ENCODE measurements at regions not wholly inside any gene's neighbourhood (a gene's known extent, or its start where the extent isn't known, plus 50 kb on each side); places are given as distances from the start of the nearest gene placed in this dataset.

DNA sequence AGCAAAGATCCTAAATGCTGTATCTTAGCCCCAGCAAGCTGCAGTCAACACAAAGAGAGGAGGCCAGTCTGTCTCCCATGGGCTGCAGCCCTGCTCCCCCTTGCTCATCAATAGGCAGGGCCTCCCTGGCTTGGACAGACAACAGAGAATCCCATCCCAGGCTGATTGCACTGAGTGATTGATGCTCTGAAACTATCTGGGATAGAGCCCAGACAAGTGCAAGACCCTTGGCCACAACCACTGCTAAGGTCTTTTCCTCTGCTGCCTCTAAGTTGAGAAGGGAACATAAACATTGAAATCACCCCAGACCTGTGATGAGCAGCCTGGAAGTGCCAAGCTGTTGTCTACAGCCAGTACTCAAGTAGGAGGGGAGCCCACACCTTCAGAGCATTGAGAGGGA is 661.0 kb upstream of the CDH18 start:
- TF ChIP-seq, protein P1, sequence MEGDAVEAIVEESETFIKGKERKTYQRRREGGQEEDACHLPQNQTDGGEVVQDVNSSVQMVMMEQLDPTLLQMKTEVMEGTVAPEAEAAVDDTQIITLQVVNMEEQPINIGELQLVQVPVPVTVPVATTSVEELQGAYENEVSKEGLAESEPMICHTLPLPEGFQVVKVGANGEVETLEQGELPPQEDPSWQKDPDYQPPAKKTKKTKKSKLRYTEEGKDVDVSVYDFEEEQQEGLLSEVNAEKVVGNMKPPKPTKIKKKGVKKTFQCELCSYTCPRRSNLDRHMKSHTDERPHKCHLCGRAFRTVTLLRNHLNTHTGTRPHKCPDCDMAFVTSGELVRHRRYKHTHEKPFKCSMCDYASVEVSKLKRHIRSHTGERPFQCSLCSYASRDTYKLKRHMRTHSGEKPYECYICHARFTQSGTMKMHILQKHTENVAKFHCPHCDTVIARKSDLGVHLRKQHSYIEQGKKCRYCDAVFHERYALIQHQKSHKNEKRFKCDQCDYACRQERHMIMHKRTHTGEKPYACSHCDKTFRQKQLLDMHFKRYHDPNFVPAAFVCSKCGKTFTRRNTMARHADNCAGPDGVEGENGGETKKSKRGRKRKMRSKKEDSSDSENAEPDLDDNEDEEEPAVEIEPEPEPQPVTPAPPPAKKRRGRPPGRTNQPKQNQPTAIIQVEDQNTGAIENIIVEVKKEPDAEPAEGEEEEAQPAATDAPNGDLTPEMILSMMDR (tag by site-specific recombination; IDR thresholded peaks at IDR 0.05) = no peak
- TF ChIP-seq ZBTB20 (tag by site-specific recombination; IDR thresholded peaks at IDR 0.05) = no peak
- TF ChIP-seq, protein P2, sequence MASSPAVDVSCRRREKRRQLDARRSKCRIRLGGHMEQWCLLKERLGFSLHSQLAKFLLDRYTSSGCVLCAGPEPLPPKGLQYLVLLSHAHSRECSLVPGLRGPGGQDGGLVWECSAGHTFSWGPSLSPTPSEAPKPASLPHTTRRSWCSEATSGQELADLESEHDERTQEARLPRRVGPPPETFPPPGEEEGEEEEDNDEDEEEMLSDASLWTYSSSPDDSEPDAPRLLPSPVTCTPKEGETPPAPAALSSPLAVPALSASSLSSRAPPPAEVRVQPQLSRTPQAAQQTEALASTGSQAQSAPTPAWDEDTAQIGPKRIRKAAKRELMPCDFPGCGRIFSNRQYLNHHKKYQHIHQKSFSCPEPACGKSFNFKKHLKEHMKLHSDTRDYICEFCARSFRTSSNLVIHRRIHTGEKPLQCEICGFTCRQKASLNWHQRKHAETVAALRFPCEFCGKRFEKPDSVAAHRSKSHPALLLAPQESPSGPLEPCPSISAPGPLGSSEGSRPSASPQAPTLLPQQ (tag by site-specific recombination; IDR thresholded peaks at IDR 0.05) = no peak
- TF ChIP-seq, protein P3, sequence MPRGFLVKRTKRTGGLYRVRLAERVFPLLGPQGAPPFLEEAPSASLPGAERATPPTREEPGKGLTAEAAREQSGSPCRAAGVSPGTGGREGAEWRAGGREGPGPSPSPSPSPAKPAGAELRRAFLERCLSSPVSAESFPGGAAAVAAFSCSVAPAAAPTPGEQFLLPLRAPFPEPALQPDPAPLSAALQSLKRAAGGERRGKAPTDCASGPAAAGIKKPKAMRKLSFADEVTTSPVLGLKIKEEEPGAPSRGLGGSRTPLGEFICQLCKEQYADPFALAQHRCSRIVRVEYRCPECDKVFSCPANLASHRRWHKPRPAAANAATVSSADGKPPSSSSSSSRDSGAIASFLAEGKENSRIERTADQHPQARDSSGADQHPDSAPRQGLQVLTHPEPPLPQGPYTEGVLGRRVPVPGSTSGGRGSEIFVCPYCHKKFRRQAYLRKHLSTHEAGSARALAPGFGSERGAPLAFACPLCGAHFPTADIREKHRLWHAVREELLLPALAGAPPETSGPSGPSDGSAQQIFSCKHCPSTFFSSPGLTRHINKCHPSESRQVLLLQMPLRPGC (tag by site-specific recombination; IDR thresholded peaks at IDR 0.05) = no peak
- TF ChIP-seq SCRT2 (tag by site-specific recombination; IDR thresholded peaks at IDR 0.05) = no peak
- TF ChIP-seq ZNF501 (tag by site-specific recombination; IDR thresholded peaks at IDR 0.05) = no peak
- TF ChIP-seq, protein P4, sequence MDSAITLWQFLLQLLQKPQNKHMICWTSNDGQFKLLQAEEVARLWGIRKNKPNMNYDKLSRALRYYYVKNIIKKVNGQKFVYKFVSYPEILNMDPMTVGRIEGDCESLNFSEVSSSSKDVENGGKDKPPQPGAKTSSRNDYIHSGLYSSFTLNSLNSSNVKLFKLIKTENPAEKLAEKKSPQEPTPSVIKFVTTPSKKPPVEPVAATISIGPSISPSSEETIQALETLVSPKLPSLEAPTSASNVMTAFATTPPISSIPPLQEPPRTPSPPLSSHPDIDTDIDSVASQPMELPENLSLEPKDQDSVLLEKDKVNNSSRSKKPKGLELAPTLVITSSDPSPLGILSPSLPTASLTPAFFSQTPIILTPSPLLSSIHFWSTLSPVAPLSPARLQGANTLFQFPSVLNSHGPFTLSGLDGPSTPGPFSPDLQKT (IDR thresholded peaks at IDR 0.05; ENCODE audit: borderline replicate concordance, low read depth, low read length) = no peak
- TF ChIP-seq ZBTB7A (tag by site-specific recombination; IDR thresholded peaks at IDR 0.05; ENCODE audit: low read depth) = no peak
- no peak for TF ChIP-seq ZNF416 (tag by site-specific recombination; IDR thresholded peaks at IDR 0.05)
- no peak for TF ChIP-seq ZNF610 (tag by site-specific recombination; IDR thresholded peaks at IDR 0.05; ENCODE audit: borderline replicate concordance)
